Midbrain (tissue), 1 donor: ENCODE measurements at regions not wholly inside any gene's neighbourhood (a gene's known extent, or its start where the extent isn't known, plus 50 kb on each side); places are given as distances from the start of the nearest gene placed in this dataset.

Experiments used
- DNase-seq: peaks from one replicate; lab custom pipeline; 2025; lab: John Stamatoyannopoulos, UW

DNA sequence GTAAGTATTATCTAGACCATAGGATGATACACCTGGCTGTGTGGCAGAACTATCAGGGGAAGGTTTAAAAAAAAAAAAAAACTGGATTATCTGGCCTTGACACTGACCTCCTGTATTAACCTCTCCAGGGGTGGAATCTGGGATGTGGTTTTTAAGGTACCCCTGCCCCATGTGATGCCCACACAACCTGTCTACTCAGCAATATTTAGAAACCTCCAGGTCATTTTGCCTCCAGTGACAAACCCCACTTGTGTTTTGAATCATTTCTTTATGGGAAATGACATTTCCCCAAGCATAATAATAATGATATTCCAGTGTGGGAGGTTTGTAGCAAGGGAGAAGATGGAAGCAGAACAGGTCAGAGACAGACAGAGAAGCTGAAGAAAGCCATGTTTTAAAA lies 179.1 kb downstream of the RSL24D1 start:
- DNase-seq = no peak

DNA sequence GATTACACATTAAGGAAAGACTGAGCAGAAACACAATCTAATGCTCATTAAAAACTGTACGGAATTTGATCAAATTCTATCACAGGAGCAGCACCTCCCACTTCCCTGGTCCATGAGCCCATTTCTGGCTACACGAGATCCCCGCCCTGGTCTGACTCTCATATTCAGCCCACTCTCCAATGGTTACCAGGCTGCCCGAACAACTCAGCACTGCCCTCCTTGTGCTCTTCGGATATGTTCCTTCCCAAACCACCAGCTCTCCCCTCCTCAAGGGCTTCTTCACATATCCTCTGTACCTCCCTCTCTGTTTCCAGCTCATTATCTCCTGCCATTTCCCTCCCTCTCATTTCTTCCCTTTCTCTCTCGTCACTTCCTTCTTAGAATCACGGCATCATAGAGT lies 180.5 kb downstream of the RSL24D1 start:
- DNase-seq = no peak

DNA sequence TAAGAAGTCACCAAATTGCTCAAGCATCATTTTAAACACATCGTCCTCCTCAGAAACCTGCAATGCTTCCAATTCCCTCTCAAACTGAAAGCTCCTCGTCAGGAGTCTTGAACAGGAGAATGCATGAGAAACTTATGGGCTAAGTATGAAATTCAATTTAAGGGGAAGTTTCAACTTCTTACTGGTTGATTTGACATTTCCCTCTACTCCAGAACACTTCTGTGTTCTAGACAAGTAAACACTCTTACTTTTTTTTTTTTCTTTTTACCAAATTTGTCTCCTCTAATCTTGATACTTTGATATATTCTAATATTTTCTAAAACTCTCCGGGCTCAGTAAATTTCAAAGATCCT lies 181.7 kb downstream of the RSL24D1 start:
- no peak for DNase-seq

- no peak for DNase-seq
Observed at GRCh38 chr15:55014391-55015092, 182.2 kb downstream of the RSL24D1 start.

DNA sequence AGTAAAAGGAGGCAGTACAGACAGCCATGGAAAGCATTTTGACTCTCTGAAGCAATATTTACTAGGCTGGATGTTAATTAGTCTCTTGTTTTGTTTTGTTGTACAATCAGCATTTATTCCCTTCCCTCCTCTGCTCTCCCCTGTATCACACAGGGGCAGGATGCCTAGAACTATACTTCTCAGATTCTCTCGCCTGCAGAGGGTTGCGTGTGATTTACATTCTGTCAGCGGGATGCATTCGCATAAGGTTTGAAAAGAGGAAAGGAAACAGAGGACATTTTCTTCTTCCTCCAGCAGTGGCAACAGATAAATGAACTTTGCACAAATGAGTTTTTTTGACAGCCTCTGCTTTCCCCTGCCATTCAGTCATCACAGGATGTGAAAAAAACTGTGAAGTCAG lies 188.3 kb downstream of the RSL24D1 start:
- DNase-seq = no peak

- peak; percentile 31 for DNase-seq
Observed at GRCh38 chr15:55007561-55007960, 189.2 kb downstream of the RSL24D1 start.

DNA sequence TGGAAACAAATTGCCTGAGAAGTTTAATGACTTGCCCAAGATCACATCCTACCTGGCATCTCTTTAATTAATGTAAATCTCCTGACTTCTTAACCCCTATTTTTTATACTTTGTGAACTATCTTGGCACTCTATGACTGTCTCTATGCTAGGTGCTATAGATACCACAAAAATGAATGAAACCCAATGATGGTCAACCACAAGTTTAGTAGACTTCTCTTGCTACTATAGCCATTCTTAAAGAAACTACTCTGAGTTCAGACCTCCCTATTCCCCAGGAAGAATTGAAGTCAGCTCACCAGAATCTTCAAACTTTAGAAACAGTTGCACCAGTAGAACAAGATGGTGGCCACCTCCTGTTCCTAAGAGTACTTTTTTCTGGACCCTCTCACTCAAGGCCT lies 191.1 kb downstream of the RSL24D1 start:
- DNase-seq = no peak

DNA sequence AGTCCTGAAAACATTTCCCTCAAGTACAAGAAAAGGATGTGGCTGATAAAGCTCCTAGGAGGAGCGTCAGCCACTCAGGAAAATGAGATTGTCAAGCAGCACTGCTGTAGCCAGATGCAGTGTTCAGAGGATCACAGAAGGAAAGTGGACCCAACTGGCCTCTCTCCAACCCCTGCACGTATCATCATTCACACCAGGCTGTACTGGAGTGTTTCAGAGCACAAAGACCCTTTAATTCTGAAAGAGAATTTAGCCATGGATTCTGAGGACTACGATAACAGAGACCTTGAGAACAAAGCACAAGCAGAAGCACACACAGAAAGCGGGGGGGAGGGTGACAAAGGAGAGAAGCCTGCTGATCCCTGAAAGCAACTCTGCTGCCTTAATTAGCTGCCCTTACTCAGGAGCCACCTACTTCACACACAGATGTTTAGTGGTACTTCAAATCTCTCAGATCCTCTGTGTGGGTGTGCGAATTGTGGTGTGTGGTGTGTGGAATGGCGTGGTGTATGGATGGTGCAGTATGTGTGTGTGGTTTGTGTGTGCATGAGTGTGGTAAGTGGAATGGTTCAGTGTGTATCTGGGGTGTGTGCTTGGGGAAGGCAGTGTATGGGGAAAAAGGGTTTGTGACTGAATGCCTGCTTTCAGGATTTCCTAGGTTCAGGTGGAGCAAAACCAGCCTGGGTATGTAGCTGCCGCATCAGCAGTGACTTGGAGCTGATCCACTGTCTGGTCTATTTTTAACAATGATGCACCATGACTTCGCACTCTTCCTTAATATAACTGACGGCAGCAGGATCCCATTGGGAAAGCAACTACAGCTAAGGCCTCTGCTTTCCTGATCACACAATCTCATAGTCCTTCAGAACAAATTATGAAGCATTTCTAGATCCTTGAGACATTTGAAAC lies 192.5 kb downstream of the RSL24D1 start:
- DNase-seq = no peak

DNA sequence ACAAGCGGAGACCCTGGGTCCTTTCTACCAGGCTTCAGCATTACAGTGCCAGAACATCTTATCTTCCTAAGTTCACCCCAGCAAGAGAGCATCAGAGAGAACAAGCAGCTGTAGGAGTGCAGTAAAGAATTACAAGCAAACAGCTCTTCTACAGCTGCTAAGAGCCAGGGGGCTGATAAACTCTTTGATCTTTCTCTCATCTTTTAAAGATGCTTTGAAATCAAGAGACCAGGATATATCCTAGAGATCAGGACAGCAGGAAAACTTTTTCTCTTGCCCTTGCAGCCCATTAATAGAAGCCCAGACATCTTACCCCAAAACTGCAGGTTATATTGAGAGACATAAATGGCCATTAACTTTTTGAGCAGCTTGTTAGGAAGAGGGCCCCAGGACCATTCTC lies 198.1 kb downstream of the RSL24D1 start:
- no peak for DNase-seq

DNA sequence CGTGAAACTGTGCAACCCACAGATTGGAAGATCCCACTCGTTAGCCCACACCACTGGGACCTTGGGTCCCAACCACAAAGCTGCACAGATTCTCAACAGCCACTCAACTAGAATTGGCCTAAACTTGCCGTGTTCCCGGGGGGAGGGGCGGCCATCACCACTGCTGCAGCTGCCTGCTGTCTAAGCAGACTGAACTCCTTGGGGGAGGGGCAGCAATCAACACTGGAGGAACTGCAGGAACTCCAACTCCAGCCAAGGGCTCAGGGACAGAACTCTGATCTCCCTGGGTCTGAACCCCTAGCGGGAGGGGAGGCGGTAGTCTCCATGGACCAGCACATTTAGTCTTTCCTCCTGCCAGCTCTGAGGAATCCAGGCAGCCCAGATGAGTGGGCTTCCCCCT lies 205.9 kb downstream of the RSL24D1 start:
- no peak for DNase-seq

DNA sequence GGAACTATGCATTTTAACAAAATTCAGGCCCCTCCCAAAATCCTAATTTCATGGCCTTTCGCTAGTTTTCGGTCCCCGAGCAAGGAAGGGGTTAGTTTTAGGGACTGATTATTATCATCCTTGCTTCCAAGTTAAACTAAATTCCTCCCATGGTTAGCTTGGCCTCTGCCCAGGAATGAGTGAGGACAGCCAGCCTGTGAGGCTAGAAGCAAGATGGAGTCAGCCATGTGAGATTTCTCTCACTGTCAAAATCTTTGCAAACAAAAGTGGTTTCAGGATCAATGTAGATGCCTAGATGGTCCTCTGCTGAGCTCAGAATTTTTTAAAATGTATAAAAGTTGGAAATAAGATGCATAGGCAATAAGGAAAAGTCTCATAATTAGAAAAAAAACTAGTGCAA lies 208.9 kb downstream of the RSL24D1 start:
- DNase-seq = no peak

DNA sequence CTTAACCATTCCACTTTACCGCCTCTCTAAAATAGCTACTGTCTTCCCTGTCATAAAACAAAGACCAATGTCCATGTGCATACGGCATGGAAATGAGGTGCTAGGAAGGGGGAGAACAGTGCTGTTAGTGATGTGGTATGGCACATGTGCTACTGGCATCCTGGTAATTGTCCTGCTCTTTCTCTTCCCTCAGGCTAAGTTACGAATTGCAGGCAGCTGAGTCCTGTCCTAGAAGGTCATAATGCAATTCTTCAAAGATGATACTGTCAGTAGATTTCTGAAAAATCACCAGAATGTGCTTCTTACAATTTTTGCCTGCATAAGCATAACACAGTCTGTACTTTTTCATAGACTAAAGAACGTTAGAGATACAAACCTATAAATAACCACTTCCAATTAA lies 216.8 kb downstream of the RSL24D1 start:
- no peak for DNase-seq

GRCh38 chr15:54962637-54963036 lies 234.1 kb downstream of the RSL24D1 start:
- no peak for DNase-seq

- DNase-seq = no peak
Observed at GRCh38 chr15:54960266-54960665, 236.5 kb downstream of the RSL24D1 start.

- no peak for DNase-seq
Observed at GRCh38 chr15:54941417-54941816, 255.3 kb downstream of the RSL24D1 start.

- DNase-seq = no peak
Observed at GRCh38 chr15:54917312-54917711, 279.4 kb downstream of the RSL24D1 start.

- no peak for DNase-seq
Observed at GRCh38 chr15:54915380-54915779, 281.4 kb downstream of the RSL24D1 start.

GRCh38 chr15:54884312-54884711 lies 312.4 kb downstream of the RSL24D1 start:
- DNase-seq = peak; percentile 2

- no peak for DNase-seq
Observed at GRCh38 chr15:54859982-54860381, 336.8 kb downstream of the RSL24D1 start.

- DNase-seq = no peak
Observed at GRCh38 chr15:54854667-54855066, 342.1 kb downstream of the RSL24D1 start.

DNA sequence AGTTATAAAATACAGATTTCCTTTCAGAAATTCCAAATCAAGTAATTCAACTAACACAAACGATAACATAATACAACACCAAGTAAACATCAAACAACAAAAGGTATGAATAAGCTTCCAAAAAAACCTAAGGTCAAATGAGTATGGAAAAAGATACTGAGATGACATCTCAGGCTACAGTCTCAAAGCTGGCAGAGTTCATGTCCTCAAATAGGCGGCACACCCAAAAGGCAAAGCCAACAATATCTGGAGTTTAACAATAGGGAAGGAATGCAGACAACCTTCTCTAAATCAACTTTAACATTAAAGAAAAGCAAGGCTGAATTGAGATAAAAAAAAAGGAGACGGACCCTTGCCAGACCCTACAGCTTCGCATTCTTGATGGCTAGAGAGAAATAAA lies 346.6 kb downstream of the RSL24D1 start:
- DNase-seq = no peak

- DNase-seq = no peak
Observed at GRCh38 chr15:54843006-54843405, 353.7 kb downstream of the RSL24D1 start.

- DNase-seq = no peak
Observed at GRCh38 chr15:54841701-54842305, 354.9 kb downstream of the RSL24D1 start.
